IMR-90 (cell line): ENCODE measurements at regions not wholly inside any gene's neighbourhood (a gene's known extent, or its start where the extent isn't known, plus 50 kb on each side); places are given as distances from the start of the nearest gene placed in this dataset.
"Not testable (repeated sequence)": the region's sequence is repeated elsewhere in the genome, so short reads cannot be mapped to it uniquely, and the experiment has no call there.

ENCODE experiments used
- BHLHE40 ChIP-seq: fragments of 150-350 bp; IDR thresholded peaks from 2 replicates; pipeline ENCODE4 v1.6.1; 2016; ENCODE audit warnings: mild to moderate bottlenecking, low read depth, low read length
- CEBPB ChIP-seq: IDR thresholded peaks from 2 replicates; pipeline ENCODE4 v1.6.1; 2012; ENCODE audit warnings: low read depth, low read length, improper control_type of control experiment
- CTCF ChIP-seq: conservative IDR thresholded peaks from 2 replicates; pipeline ENCODE4 v1.5.1; 2012; ENCODE audit warnings: mild to moderate bottlenecking, low read depth, low read length, improper control_type of control experiment
- ELK1 ChIP-seq: fragments of 150-350 bp; IDR thresholded peaks from 2 replicates; pipeline ENCODE4 v1.6.1; 2016; ENCODE audit warnings: low read depth, mild to moderate bottlenecking, low read length, moderate library complexity, borderline replicate concordance
- POLR2A ChIP-seq: IDR thresholded peaks from 2 replicates; pipeline ENCODE4 v1.6.1; 2012; ENCODE audit warnings: mild to moderate bottlenecking, low read depth, low read length
- RCOR1 ChIP-seq: IDR thresholded peaks from 2 replicates; pipeline ENCODE4 v1.6.1; 2012; ENCODE audit warnings: mild to moderate bottlenecking, low read length, improper control_type of control experiment; ENCODE audit not compliant: insufficient replicate concordance
- SMC3 ChIP-seq: fragments of 150-350 bp; IDR thresholded peaks from 2 replicates; pipeline ENCODE4 v1.6.1; 2016; ENCODE audit warnings: low read depth, mild to moderate bottlenecking, antibody characterized with exemption, low read length, moderate library complexity
- USF2 ChIP-seq: fragments of 150-350 bp; IDR thresholded peaks from 2 replicates; pipeline ENCODE4 v1.6.1; 2017; ENCODE audit warnings: mild to moderate bottlenecking, antibody characterized with exemption, low read length, low read depth

GRCh38 chr14:105647426-105647783 is 121.0 kb downstream of the TMEM121 start:
- not testable (repeated sequence) for TF ChIP-seq BHLHE40, ELK1, USF2, CTCF, SMC3, POLR2A, CEBPB, RCOR1
